ENCODE measurements at regions not wholly inside any gene's neighbourhood (a gene's known extent, or its start where the extent isn't known, plus 50 kb on each side); places are given as distances from the start of the nearest gene placed in this dataset.

DNA sequence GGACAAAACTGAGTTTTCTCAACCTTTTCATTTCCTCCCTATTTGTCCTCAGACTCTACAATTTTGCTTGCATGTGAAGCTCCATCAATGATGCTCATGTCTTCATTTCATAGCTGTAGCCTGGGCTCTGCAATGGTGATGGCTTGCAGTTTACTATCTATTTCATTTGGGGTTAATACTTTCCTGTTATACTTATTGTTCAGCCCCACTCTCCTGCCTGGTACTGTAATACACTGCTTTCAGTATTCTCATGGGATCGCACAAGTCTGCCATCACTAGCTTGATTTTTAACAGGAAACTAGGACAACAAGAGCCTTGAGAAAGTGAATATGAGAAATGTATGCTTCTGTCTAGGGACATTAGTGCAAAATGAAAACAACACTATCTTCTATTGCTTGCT is 84.2 kb upstream of the SEMA6A start:
- TF ChIP-seq, protein P1, sequence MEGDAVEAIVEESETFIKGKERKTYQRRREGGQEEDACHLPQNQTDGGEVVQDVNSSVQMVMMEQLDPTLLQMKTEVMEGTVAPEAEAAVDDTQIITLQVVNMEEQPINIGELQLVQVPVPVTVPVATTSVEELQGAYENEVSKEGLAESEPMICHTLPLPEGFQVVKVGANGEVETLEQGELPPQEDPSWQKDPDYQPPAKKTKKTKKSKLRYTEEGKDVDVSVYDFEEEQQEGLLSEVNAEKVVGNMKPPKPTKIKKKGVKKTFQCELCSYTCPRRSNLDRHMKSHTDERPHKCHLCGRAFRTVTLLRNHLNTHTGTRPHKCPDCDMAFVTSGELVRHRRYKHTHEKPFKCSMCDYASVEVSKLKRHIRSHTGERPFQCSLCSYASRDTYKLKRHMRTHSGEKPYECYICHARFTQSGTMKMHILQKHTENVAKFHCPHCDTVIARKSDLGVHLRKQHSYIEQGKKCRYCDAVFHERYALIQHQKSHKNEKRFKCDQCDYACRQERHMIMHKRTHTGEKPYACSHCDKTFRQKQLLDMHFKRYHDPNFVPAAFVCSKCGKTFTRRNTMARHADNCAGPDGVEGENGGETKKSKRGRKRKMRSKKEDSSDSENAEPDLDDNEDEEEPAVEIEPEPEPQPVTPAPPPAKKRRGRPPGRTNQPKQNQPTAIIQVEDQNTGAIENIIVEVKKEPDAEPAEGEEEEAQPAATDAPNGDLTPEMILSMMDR (IDR thresholded peaks at IDR 0.05) = no peak
- TF ChIP-seq POLR2A (IDR thresholded peaks at IDR 0.05) = no peak

All from Peyer's patch (tissue), 4 donors.